Activated B cell treated with CpG ODN at 0.5 μM for 24 hours (primary cell): ENCODE measurements at regions not wholly inside any gene's neighbourhood (a gene's known extent, or its start where the extent isn't known, plus 50 kb on each side); places are given as distances from the start of the nearest gene placed in this dataset.
"Not testable (repeated sequence)": the region's sequence is repeated elsewhere in the genome, so short reads cannot be mapped to it uniquely, and the experiment has no call there.

Experiments used
- ATAC-seq: fragments of 200-7000 bp; cut with Tn5 transposase; one replicate; pipeline ENCODE4 v1.10.0; 2021; ENCODE audit warnings: low read depth, mild to moderate bottlenecking, moderate library complexity
- CTCF ChIA-PET: fragments of 350-600 bp; sonication (Branson Sonifier 250); formaldehyde crosslinking; loops from one replicate; lab custom pipeline; 2021; ENCODE audit warnings: antibody characterized with exemption; lab: Charles Lee
- POLR2A ChIA-PET: fragments of 350-600 bp; sonication (Branson Sonifier 250); formaldehyde crosslinking; loops from one replicate; lab custom pipeline; 2021; ENCODE audit warnings: antibody characterized with exemption; lab: Charles Lee
- DNase-seq: peaks from one replicate; pipeline ENCODE4 v3.0.0; 2022
- H3K27ac Mint-ChIP-seq: one replicate; pipeline ENCODE4 v1.8.0; 2020; ENCODE audit warnings: mixed read lengths
- H3K27me3 Mint-ChIP-seq: one replicate; pipeline ENCODE4 v1.8.0; 2021; ENCODE audit warnings: mixed read lengths
- H3K36me3 Mint-ChIP-seq: one replicate; pipeline ENCODE4 v1.8.0; 2021; ENCODE audit warnings: low read depth, mixed read lengths
- H3K4me1 Mint-ChIP-seq: one replicate; pipeline ENCODE4 v1.8.0; 2021; ENCODE audit warnings: mixed read lengths
- H3K4me3 Mint-ChIP-seq: one replicate; pipeline ENCODE4 v1.8.0; 2020; ENCODE audit warnings: mild to moderate bottlenecking, mixed read lengths
- H3K9me3 Mint-ChIP-seq: one replicate; pipeline ENCODE4 v1.8.0; 2020; ENCODE audit warnings: mixed read lengths
- intact Hi-C: fragments of 100-400 bp; cut with micrococcal nuclease; formaldehyde crosslinking; loops from one replicate; pipeline ENCODE4 v1.15.1; 2024
- TF ChIP-seq, protein P1 (sequence below): fragments of 200-600 bp; IDR thresholded peaks from one replicate; pipeline ENCODE4 v1.8.0; 2022; ENCODE audit warnings: antibody characterized with exemption, mild to moderate bottlenecking

DNA sequence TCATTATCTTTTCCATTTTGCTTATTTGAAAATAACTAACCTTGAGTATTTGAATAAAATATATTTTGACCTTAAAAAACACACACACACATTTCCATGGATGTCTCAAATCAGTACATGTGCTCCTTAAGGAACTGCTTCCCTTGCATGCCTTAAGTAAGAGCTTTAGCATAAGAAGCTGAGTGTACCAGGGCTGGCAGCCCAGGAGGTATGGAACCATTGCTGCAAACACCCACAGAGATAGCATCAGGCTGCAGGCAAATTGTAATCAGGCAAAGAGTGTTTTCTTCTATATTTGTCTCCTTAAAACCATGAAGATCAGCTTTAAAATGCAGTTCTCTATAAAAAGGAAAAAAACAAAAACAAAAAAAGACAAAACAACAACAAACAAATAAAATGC lies 160.6 kb downstream of the PLK2 start:
- ATAC-seq (no peak), DNase-seq (no peak)
- POLR2A ChIA-PET = no interaction called here
- H3K27me3 Mint-ChIP-seq = peaks cover 5% of the 10 kb centered on the region
- TF ChIP-seq, protein P1, sequence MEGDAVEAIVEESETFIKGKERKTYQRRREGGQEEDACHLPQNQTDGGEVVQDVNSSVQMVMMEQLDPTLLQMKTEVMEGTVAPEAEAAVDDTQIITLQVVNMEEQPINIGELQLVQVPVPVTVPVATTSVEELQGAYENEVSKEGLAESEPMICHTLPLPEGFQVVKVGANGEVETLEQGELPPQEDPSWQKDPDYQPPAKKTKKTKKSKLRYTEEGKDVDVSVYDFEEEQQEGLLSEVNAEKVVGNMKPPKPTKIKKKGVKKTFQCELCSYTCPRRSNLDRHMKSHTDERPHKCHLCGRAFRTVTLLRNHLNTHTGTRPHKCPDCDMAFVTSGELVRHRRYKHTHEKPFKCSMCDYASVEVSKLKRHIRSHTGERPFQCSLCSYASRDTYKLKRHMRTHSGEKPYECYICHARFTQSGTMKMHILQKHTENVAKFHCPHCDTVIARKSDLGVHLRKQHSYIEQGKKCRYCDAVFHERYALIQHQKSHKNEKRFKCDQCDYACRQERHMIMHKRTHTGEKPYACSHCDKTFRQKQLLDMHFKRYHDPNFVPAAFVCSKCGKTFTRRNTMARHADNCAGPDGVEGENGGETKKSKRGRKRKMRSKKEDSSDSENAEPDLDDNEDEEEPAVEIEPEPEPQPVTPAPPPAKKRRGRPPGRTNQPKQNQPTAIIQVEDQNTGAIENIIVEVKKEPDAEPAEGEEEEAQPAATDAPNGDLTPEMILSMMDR = no peak
- H3K27ac Mint-ChIP-seq = no peak overlapping the region
- CTCF ChIA-PET = no interaction called here
- H3K36me3 Mint-ChIP-seq = no peaks in the 10 kb centered on the region
- intact Hi-C loops = no loop called here
- H3K9me3 Mint-ChIP-seq = no peaks in the 10 kb centered on the region
- H3K4me1 Mint-ChIP-seq = peaks cover 6% of the 10 kb centered on the region
- no peak overlapping the region for H3K4me3 Mint-ChIP-seq

DNA sequence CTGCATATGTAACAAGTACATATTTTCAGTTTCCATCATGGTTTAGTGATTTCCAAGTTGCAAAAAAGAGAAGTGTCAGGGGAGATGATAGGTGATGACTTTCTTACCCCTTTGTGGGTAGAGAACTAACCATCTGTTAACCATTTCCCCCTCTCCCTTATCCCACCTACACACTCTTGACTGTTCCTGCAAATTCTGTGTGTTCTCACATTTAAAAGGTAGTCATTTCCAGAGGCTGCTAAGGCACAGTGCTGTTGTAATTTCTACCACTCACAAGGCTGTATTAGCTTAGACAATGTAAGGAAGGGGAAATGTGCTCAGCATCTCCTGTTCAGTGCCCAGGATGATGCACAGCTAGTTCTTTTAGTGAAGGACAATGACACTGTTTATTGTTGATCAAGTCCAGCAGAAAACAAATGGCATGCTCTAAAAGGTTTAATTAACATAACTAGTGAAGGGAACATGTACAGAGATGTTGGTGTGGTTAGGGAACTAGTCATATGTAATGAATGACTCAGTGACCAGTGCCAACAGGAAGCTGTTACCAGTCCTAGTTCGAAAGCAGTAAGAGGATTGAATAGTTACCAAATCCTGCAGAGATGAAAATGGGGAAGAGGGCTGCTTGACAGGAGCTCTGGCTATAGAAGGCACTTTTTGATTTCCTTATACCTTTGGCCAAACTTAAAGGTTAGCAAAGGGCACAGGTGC lies 165.1 kb downstream of the PLK2 start:
- DNase-seq = no peak
- no peak for ATAC-seq
- CTCF ChIA-PET = no interaction called here
- peaks cover 1% of the 10 kb centered on the region for H3K9me3 Mint-ChIP-seq
- no peak overlapping the region for H3K27ac Mint-ChIP-seq
- H3K4me1 Mint-ChIP-seq = peaks cover 8% of the 10 kb centered on the region
- H3K27me3 Mint-ChIP-seq = peaks cover 2% of the 10 kb centered on the region
- H3K36me3 Mint-ChIP-seq = no peaks in the 10 kb centered on the region
- intact Hi-C loops = no loop called here
- H3K4me3 Mint-ChIP-seq = no peak overlapping the region
- TF ChIP-seq, protein P1 = no peak
- POLR2A ChIA-PET = no interaction called here

DNA sequence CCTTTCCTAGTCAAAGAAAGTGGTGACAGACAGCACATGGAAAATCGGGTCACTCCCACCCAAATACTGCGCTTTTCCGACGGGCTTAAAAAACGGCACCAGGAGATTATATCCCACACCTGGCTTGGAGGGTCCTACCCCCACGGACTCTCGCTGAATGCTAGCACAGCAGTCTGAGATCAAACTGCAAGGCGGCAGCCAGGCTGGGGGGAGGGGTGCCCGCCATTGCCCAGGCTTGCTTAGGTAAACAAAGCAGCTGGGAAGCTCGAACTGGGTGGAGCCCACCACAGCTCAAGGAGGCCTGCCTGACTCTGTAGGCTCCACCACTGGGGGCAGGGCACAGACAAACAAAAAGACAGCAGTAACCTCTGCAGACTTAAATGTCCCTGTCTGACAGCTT lies 171.6 kb downstream of the PLK2 start:
- H3K4me3 Mint-ChIP-seq, H3K27ac Mint-ChIP-seq, H3K27me3 Mint-ChIP-seq, H3K9me3 Mint-ChIP-seq, H3K4me1 Mint-ChIP-seq, intact Hi-C loops, ATAC-seq, H3K36me3 Mint-ChIP-seq, POLR2A ChIA-PET, CTCF ChIA-PET, DNase-seq: not testable (repeated sequence)

DNA sequence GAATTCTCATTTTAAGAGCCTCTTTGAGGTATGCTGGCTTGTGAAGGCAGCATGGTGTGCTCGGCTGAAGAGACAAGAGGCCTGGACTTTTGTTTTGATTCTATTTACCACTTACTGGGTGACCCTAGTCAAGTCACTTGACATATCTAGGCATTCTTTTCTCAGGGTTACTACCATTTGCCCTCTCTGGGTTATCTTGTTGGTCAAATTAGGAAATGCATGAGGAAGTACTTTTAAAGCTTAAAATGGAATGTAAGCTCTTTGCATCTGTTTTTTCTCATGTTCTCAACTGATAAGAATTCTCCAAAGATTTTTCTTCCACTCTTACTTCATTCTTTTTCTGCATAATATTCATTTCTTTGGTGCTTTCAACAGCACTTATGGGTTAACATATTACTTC lies 173.1 kb downstream of the PLK2 start:
- no peak for DNase-seq
- POLR2A ChIA-PET = no interaction called here
- TF ChIP-seq, protein P1 = no peak

DNA sequence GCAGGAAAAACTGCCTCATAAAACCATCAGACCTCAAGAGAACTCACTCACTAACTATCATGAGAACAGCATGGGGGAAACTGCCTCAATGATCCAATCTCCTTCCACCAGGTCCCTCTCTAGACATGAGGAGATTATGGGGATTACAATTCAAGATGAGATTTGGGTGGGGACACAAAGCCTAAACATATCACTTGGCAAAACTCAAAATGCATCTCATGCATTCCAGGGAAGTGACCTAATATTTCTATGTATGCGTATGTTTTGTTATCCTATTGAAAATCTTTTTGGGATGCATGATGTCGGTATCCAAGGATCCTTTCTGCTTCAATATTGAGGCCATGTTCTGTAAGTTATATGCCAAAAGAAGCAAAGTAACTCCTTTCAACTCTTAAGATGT lies 174.0 kb downstream of the PLK2 start:
- no peak for DNase-seq
- H3K27me3 Mint-ChIP-seq = no peaks in the 10 kb centered on the region
- H3K9me3 Mint-ChIP-seq = peaks cover 2% of the 10 kb centered on the region
- H3K4me3 Mint-ChIP-seq = no peak overlapping the region
- ATAC-seq = no peak
- POLR2A ChIA-PET = no interaction called here
- TF ChIP-seq, protein P1 = no peak
- CTCF ChIA-PET = no interaction called here
- intact Hi-C loops = no loop called here
- no peaks in the 10 kb centered on the region for H3K4me1 Mint-ChIP-seq
- no peak overlapping the region for H3K27ac Mint-ChIP-seq
- H3K36me3 Mint-ChIP-seq = no peaks in the 10 kb centered on the region

More for the DNA sequence above, 173.1 kb downstream of the PLK2 start:
- ATAC-seq = no peak
- intact Hi-C loops = no loop called here
- Mint-ChIP-seq H3K27ac (no peak overlapping the region), H3K36me3 (no peaks in the 10 kb centered on the region), H3K4me3 (no peak overlapping the region), H3K4me1 (no peaks in the 10 kb centered on the region), H3K9me3 (peaks cover 2% of the 10 kb centered on the region), H3K27me3 (no peaks in the 10 kb centered on the region)
- CTCF ChIA-PET = interaction anchor here (0.6 kb wide), 1 partner anchor 597 kb away, joined by 3 read pairs; no protein-coding TSS in a partner anchor

DNA sequence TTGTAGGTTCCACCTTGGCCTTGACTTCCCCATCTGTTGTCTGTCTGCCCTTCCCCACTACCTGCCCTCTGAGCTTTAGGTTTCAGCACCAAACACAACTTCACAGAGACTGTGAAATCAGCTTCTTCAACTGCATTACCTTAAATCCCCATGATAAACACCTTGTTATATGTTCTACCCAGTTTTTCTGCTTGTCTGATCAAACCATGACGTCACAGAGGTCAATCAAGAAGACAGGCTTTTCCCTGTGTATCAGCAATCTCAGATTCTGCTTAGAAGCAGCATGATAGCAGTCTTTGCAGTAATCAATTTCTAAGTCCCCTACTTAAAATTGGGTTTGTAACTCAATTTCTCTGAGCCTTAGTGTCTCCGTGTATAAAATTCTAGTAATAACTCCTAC lies 175.0 kb downstream of the PLK2 start:
- no peak for DNase-seq
- H3K4me1 Mint-ChIP-seq = no peaks in the 10 kb centered on the region
- H3K27me3 Mint-ChIP-seq = no peaks in the 10 kb centered on the region
- no peak overlapping the region for H3K4me3 Mint-ChIP-seq
- H3K36me3 Mint-ChIP-seq = no peaks in the 10 kb centered on the region
- ChIA-PET CTCF (no interaction called here), POLR2A (no interaction called here)
- no peak overlapping the region for H3K27ac Mint-ChIP-seq
- TF ChIP-seq, protein P1 = no peak
- H3K9me3 Mint-ChIP-seq = peaks cover 2% of the 10 kb centered on the region
- ATAC-seq = no peak
- intact Hi-C loops = no loop called here
